SK-N-SH treated with all-trans-retinoic acid at 6 μM for 48 hours (cell line): ENCODE measurements at regions not wholly inside any gene's neighbourhood (a gene's known extent, or its start where the extent isn't known, plus 50 kb on each side); places are given as distances from the start of the nearest gene placed in this dataset.

Source experiments
- ATAC-seq: fragments of 200-7000 bp; cut with Tn5 transposase; 3 replicates; pipeline ENCODE4 v1.9.1; 2020; ENCODE audit warnings: mild to moderate bottlenecking, moderate library complexity
- BACH2 ChIP-seq: fragments of 250-450 bp; sonication (Bioruptor Pico); IDR thresholded peaks from 2 replicates; pipeline ENCODE4 v1.9.0; 2021; ENCODE audit warnings: mild to moderate bottlenecking, borderline replicate concordance
- CSDC2 ChIP-seq: fragments of 250-450 bp; sonication (Bioruptor Pico); IDR thresholded peaks from 2 replicates; pipeline ENCODE4 v1.5.0; 2020; ENCODE audit warnings: mild to moderate bottlenecking, moderate library complexity
- GLIS3 ChIP-seq: fragments of 250-450 bp; sonication (Bioruptor Pico); IDR thresholded peaks from 2 replicates; pipeline ENCODE4 v1.5.0; 2020; ENCODE audit warnings: mild to moderate bottlenecking, moderate library complexity
- ISL1 ChIP-seq: fragments of 250-450 bp; sonication (Bioruptor Pico); IDR thresholded peaks from 2 replicates; pipeline ENCODE4 v2.1.2; 2022; ENCODE audit warnings: mild to moderate bottlenecking, moderate library complexity
- PPARA ChIP-seq: fragments of 250-450 bp; sonication (Bioruptor Pico); IDR thresholded peaks from 2 replicates; pipeline ENCODE4 v1.5.0; 2020; ENCODE audit warnings: mild to moderate bottlenecking, borderline replicate concordance
- RARB ChIP-seq: fragments of 250-450 bp; sonication (Bioruptor Pico); IDR thresholded peaks from 2 replicates; pipeline ENCODE4 v1.8.0; 2021; ENCODE audit warnings: mild to moderate bottlenecking, moderate library complexity
- SNAI2 ChIP-seq: fragments of 250-450 bp; sonication (Bioruptor Pico); IDR thresholded peaks from 2 replicates; pipeline ENCODE4 v1.5.0; 2020; ENCODE audit warnings: mild to moderate bottlenecking, moderate library complexity
- TCF4 ChIP-seq: fragments of 250-450 bp; sonication (Bioruptor Pico); IDR thresholded peaks from 2 replicates; pipeline ENCODE4 v1.8.0; 2021; ENCODE audit warnings: mild to moderate bottlenecking, moderate library complexity, borderline replicate concordance
- TOX ChIP-seq: fragments of 250-450 bp; sonication (Bioruptor Pico); IDR thresholded peaks from 2 replicates; pipeline ENCODE4 v1.8.0; 2021; ENCODE audit warnings: mild to moderate bottlenecking, moderate library complexity, borderline replicate concordance
- ZC3H10 ChIP-seq: fragments of 250-450 bp; sonication (Bioruptor Pico); IDR thresholded peaks from 2 replicates; pipeline ENCODE4 v1.5.1; 2021; ENCODE audit warnings: mild to moderate bottlenecking, moderate library complexity
- ZFP3 ChIP-seq: fragments of 250-450 bp; sonication (Bioruptor Pico); IDR thresholded peaks from 2 replicates; pipeline ENCODE4 v1.5.0; 2020; ENCODE audit warnings: mild to moderate bottlenecking, moderate library complexity
- ZFP30 ChIP-seq: fragments of 450-650 bp; formaldehyde crosslinking; IDR thresholded peaks from 2 replicates; pipeline ENCODE4 v1.5.0; 2022; ENCODE audit warnings: mild to moderate bottlenecking, moderate library complexity
- ZNF565 ChIP-seq: fragments of 450-650 bp; formaldehyde crosslinking; conservative IDR thresholded peaks from 2 replicates; pipeline ENCODE4 v1.5.0; 2020; ENCODE audit warnings: low read depth, mild to moderate bottlenecking, moderate library complexity
- ZNF70 ChIP-seq: fragments of 450-650 bp; formaldehyde crosslinking; IDR thresholded peaks from 2 replicates; pipeline ENCODE4 v1.5.0; 2020; ENCODE audit warnings: mild to moderate bottlenecking, moderate library complexity
- ZNF8 ChIP-seq: fragments of 450-650 bp; formaldehyde crosslinking; IDR thresholded peaks from 2 replicates; pipeline ENCODE4 v1.5.0; 2020; ENCODE audit warnings: mild to moderate bottlenecking, moderate library complexity
- TF ChIP-seq, protein P1 (sequence below): fragments of 250-450 bp; sonication (Bioruptor Pico); IDR thresholded peaks from 2 replicates; pipeline ENCODE4 v1.5.0; 2020; ENCODE audit warnings: mild to moderate bottlenecking, moderate library complexity
- TF ChIP-seq, protein P2 (sequence below): fragments of 250-450 bp; sonication (Bioruptor Pico); IDR thresholded peaks from 2 replicates; pipeline ENCODE4 v1.8.0; 2020; ENCODE audit warnings: mild to moderate bottlenecking, moderate library complexity, borderline replicate concordance
- TF ChIP-seq, protein P3 (sequence below): fragments of 250-450 bp; sonication (Bioruptor Pico); IDR thresholded peaks from 2 replicates; pipeline ENCODE4 v1.5.1; 2021; ENCODE audit warnings: mild to moderate bottlenecking, moderate library complexity
- TF ChIP-seq, protein P4 (sequence below): fragments of 250-450 bp; sonication (Bioruptor Pico); IDR thresholded peaks from 2 replicates; pipeline ENCODE4 v1.5.1; 2020; ENCODE audit warnings: low read depth, mild to moderate bottlenecking, moderate library complexity
- TF ChIP-seq, protein P5 (sequence below): fragments of 250-450 bp; sonication (Bioruptor Pico); IDR thresholded peaks from 2 replicates; pipeline ENCODE4 v1.8.0; 2021; ENCODE audit warnings: low read depth, mild to moderate bottlenecking, moderate library complexity, borderline replicate concordance

DNA sequence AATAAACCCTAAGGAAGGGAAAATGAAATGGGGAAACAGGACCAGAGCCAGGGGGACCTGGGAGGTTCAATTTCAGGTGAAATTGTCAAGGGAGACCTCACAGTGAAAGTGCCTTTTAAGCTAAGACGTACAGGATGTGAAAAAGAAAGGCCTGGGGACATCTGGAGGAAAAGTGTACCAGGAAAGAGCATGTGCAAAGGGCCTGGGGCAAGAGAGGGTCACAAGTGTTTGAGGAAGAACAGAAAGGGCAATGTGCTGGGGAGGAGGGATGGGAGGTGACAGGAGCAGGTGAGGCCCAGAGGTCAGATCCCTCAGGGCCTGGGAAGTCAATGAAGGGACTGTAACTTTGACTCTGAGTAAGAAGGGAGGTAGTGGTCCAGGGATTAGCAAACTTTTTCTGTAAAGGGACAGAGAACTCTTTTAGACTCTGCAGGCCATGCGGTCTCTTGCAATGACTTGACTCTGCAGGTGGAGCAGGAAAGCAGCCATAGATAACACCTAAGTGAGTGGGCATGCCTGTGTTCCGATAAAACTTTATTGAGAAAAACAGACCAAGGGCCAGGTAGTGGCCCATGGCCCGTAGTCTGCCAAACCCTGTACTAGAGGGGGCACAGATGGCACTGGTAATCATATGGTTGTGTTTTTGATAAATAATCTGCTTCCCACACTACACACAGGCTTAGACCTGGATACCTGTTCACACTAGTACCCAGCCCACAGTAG is 93.8 kb downstream of the LITAF start:
- TF ChIP-seq ISL1 (CRISPR knock-in tag) (no peak), GLIS3 (CRISPR knock-in tag) (no peak), BACH2 (CRISPR knock-in tag) (no peak), TOX (CRISPR knock-in tag) (no peak), ZNF8 (CRISPR knock-in tag) (no peak), ZNF565 (no peak), ZFP30 (no peak), ZC3H10 (CRISPR knock-in tag) (no peak), TCF4 (CRISPR knock-in tag) (no peak), ZNF70 (no peak), SNAI2 (no peak), PPARA (CRISPR knock-in tag) (no peak)
- TF ChIP-seq, protein P1, sequence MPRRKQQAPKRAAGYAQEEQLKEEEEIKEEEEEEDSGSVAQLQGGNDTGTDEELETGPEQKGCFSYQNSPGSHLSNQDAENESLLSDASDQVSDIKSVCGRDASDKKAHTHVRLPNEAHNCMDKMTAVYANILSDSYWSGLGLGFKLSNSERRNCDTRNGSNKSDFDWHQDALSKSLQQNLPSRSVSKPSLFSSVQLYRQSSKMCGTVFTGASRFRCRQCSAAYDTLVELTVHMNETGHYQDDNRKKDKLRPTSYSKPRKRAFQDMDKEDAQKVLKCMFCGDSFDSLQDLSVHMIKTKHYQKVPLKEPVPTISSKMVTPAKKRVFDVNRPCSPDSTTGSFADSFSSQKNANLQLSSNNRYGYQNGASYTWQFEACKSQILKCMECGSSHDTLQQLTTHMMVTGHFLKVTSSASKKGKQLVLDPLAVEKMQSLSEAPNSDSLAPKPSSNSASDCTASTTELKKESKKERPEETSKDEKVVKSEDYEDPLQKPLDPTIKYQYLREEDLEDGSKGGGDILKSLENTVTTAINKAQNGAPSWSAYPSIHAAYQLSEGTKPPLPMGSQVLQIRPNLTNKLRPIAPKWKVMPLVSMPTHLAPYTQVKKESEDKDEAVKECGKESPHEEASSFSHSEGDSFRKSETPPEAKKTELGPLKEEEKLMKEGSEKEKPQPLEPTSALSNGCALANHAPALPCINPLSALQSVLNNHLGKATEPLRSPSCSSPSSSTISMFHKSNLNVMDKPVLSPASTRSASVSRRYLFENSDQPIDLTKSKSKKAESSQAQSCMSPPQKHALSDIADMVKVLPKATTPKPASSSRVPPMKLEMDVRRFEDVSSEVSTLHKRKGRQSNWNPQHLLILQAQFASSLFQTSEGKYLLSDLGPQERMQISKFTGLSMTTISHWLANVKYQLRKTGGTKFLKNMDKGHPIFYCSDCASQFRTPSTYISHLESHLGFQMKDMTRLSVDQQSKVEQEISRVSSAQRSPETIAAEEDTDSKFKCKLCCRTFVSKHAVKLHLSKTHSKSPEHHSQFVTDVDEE (CRISPR knock-in tag): no peak
- TF ChIP-seq, protein P2, sequence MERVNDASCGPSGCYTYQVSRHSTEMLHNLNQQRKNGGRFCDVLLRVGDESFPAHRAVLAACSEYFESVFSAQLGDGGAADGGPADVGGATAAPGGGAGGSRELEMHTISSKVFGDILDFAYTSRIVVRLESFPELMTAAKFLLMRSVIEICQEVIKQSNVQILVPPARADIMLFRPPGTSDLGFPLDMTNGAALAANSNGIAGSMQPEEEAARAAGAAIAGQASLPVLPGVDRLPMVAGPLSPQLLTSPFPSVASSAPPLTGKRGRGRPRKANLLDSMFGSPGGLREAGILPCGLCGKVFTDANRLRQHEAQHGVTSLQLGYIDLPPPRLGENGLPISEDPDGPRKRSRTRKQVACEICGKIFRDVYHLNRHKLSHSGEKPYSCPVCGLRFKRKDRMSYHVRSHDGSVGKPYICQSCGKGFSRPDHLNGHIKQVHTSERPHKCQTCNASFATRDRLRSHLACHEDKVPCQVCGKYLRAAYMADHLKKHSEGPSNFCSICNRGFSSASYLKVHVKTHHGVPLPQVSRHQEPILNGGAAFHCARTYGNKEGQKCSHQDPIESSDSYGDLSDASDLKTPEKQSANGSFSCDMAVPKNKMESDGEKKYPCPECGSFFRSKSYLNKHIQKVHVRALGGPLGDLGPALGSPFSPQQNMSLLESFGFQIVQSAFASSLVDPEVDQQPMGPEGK (CRISPR knock-in tag): no peak
- TF ChIP-seq, protein P3, sequence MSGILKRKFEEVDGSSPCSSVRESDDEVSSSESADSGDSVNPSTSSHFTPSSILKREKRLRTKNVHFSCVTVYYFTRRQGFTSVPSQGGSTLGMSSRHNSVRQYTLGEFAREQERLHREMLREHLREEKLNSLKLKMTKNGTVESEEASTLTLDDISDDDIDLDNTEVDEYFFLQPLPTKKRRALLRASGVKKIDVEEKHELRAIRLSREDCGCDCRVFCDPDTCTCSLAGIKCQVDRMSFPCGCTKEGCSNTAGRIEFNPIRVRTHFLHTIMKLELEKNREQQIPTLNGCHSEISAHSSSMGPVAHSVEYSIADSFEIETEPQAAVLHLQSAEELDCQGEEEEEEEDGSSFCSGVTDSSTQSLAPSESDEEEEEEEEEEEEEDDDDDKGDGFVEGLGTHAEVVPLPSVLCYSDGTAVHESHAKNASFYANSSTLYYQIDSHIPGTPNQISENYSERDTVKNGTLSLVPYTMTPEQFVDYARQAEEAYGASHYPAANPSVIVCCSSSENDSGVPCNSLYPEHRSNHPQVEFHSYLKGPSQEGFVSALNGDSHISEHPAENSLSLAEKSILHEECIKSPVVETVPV (CRISPR knock-in tag): no peak
- TF ChIP-seq, protein P4, sequence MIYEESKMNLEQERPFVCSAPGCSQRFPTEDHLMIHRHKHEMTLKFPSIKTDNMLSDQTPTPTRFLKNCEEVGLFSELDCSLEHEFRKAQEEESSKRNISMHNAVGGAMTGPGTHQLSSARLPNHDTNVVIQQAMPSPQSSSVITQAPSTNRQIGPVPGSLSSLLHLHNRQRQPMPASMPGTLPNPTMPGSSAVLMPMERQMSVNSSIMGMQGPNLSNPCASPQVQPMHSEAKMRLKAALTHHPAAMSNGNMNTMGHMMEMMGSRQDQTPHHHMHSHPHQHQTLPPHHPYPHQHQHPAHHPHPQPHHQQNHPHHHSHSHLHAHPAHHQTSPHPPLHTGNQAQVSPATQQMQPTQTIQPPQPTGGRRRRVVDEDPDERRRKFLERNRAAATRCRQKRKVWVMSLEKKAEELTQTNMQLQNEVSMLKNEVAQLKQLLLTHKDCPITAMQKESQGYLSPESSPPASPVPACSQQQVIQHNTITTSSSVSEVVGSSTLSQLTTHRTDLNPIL (CRISPR knock-in tag): no peak
- TF ChIP-seq, all 23 proteins: peak for 0
- no peak for ATAC-seq

DNA sequence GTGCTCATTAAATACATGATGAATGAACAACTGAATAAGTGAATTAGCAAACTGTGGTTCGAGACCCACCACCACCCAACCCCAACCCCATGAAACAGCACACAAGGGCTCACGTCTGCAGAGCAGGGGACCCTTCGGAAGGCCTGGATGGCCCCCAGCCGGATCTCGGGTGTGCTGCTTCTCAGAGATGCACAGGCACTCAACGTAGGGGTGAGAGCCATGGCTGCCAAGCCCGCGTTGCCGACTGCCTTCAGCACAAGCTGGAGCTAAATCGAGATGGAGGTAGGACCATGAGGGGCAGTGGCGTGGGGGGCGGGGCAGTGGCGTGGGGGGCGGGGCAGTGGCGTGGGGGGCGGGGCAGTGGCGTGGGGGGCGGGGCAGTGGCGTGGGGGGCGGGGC is 93.2 kb downstream of the LITAF start:
- no peak for ATAC-seq
- TF ChIP-seq ZNF70 (no peak), ZFP30 (no peak), TOX (CRISPR knock-in tag) (no peak), RARB (CRISPR knock-in tag) (no peak), GLIS3 (CRISPR knock-in tag) (no peak), PPARA (CRISPR knock-in tag) (no peak), ZNF565 (no peak), ZNF8 (CRISPR knock-in tag) (no peak), SNAI2 (no peak), BACH2 (CRISPR knock-in tag) (no peak), ZFP3 (no peak), CSDC2 (no peak), ZC3H10 (CRISPR knock-in tag) (no peak)
- TF ChIP-seq, protein P4 (CRISPR knock-in tag): no peak
- TF ChIP-seq, protein P1 (CRISPR knock-in tag): no peak
- TF ChIP-seq, protein P5, sequence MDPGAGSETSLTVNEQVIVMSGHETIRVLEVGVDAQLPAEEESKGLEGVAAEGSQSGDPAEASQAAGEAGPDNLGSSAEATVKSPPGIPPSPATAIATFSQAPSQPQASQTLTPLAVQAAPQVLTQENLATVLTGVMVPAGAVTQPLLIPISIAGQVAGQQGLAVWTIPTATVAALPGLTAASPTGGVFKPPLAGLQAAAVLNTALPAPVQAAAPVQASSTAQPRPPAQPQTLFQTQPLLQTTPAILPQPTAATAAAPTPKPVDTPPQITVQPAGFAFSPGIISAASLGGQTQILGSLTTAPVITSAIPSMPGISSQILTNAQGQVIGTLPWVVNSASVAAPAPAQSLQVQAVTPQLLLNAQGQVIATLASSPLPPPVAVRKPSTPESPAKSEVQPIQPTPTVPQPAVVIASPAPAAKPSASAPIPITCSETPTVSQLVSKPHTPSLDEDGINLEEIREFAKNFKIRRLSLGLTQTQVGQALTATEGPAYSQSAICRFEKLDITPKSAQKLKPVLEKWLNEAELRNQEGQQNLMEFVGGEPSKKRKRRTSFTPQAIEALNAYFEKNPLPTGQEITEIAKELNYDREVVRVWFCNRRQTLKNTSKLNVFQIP (CRISPR knock-in tag): no peak
- TF ChIP-seq, protein P2 (CRISPR knock-in tag): no peak
- TF ChIP-seq, protein P3 (CRISPR knock-in tag): no peak
